OCI-LY3 (cell line): ENCODE measurements at regions not wholly inside any gene's neighbourhood (a gene's known extent, or its start where the extent isn't known, plus 50 kb on each side); places are given as distances from the start of the nearest gene placed in this dataset.

Source experiments
- H2AFZ ChIP-seq: fragments of 200-600, 300-600 bp; shearing (Covaris generic); 2 replicates; pipeline ENCODE4 v1.6.0; 2014; ENCODE audit warnings: antibody characterized with exemption, low read depth, low read length
- H3K27ac ChIP-seq: fragments of 200-600, 300-600 bp; sonication (generic); 2 replicates; pipeline ENCODE4 v1.5.1; 2014; ENCODE audit warnings: mild to moderate bottlenecking, low read length, moderate library complexity, mixed read lengths
- H3K27me3 ChIP-seq: fragments of 200-600, 300-600 bp; sonication (generic); 2 replicates; pipeline ENCODE4 v1.6.1; 2014; ENCODE audit warnings: low read depth, low read length, mixed read lengths
- H3K36me3 ChIP-seq: fragments of 200-600, 300-600 bp; sonication (generic); replicated peaks from 2 replicates; pipeline ENCODE3; 2014; ENCODE audit warnings: low read depth, low read length, mixed read lengths
- H3K4me1 ChIP-seq: fragments of 300-600, 200-600 bp; sonication (generic); 2 replicates; pipeline ENCODE4 v1.6.1; 2014; ENCODE audit warnings: low read length, mixed read lengths
- H3K4me2 ChIP-seq: fragments of 200-600, 300-600 bp; sonication (generic); 2 replicates; pipeline ENCODE4 v1.6.1; 2014; ENCODE audit warnings: low read length, mixed read lengths
- H3K4me3 ChIP-seq: fragments of 300-600, 200-600 bp; sonication (generic); 2 replicates; pipeline ENCODE4 v1.5.1; 2014; ENCODE audit warnings: antibody characterized with exemption, mild to moderate bottlenecking, low read length, moderate library complexity
- H3K79me2 ChIP-seq: fragments of 300-600, 200-600 bp; shearing (Covaris generic); 2 replicates; pipeline ENCODE4 v1.6.1; 2014; ENCODE audit warnings: mild to moderate bottlenecking, low read length, mixed read lengths
- H3K9ac ChIP-seq: fragments of 300-600, 200-600 bp; shearing (Covaris generic); 2 replicates; pipeline ENCODE4 v1.6.0; 2014; ENCODE audit warnings: mild to moderate bottlenecking, low read length, moderate library complexity
- H3K9me3 ChIP-seq: fragments of 200-600, 300-600 bp; shearing (Covaris generic); 2 replicates; pipeline ENCODE4 v1.6.1; 2014; ENCODE audit warnings: low read length, mixed read lengths; ENCODE audit not compliant: insufficient read depth
- H4K20me1 ChIP-seq: fragments of 200-600, 300-600 bp; sonication (generic); 2 replicates; pipeline ENCODE4 v1.6.1; 2016; ENCODE audit warnings: low read length, mixed read lengths; ENCODE audit not compliant: insufficient read depth
- CTCF ChIP-seq: fragments of 200-600, 300-600 bp; sonication (generic); IDR thresholded peaks from 2 replicates; pipeline ENCODE4 v1.5.1; 2014; ENCODE audit warnings: antibody characterized with exemption, low read length, low read depth
- EZH2phosphoT487 ChIP-seq: fragments of 200-600 bp; shearing (Covaris generic); IDR thresholded peaks from 2 replicates; pipeline ENCODE4 v1.6.1; 2018; ENCODE audit warnings: antibody characterized with exemption, mixed run types, low read depth

GRCh38 chr10:15462253-15462897 is 91.3 kb upstream of the FAM171A1 start:
- Histone ChIP-seq H3K4me2 (no peak overlapping the region), H3K4me3 (no peak overlapping the region), H3K9ac (no peak overlapping the region), H3K27me3 (no peaks in the 10 kb centered on the region), H3K9me3 (no peaks in the 10 kb centered on the region), H3K4me1 (no peaks in the 10 kb centered on the region), H4K20me1 (no peaks in the 10 kb centered on the region), H2AFZ (no peak overlapping the region), H3K79me2 (no peaks in the 10 kb centered on the region), H3K36me3 (no peaks in the 10 kb centered on the region), H3K27ac (no peak overlapping the region)
- TF ChIP-seq EZH2phosphoT487 (no peak), CTCF (no peak)

DNA sequence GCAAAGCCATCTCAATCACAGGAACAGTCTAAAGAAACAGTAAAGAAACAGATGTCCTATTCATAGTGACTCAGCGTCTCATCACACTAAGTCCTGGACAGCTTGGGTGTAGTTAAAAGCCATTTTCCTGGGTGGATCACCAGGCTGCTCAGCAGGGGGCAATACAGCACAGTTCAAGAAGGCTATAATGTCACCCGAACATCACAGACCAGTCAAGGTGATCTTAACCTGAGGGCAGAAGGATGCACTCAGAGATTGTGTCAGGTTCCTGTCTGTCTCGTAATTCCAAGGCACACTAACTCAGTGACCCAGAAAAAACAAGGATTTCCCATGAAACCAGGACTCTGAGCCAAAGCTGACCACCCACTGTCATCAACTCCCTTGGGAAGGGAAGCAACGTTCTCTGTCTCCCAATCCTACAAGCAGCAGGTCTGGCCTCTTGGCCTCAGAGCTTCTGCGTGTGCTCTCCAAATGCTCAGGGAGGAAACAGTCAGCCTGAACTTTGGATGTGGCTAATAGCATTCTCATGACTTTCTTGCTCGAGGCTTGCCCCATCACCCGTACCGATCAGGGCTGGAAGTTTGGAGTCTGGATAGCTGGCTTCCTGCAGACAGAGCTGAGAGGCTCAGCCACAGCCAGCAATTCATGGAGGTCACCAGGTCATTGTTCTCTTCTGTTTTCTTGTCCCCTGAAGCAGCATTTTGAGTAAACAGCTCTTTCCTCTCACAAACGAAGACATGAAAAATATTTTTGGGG is 90.4 kb upstream of the FAM171A1 start:
- Histone ChIP-seq H3K9ac (no peak overlapping the region), H3K4me2 (no peak overlapping the region), H3K79me2 (no peaks in the 10 kb centered on the region), H2AFZ (no peak overlapping the region), H3K36me3 (no peaks in the 10 kb centered on the region), H3K4me1 (no peaks in the 10 kb centered on the region), H3K27me3 (no peaks in the 10 kb centered on the region), H4K20me1 (no peaks in the 10 kb centered on the region), H3K9me3 (no peaks in the 10 kb centered on the region), H3K27ac (no peak overlapping the region), H3K4me3 (no peak overlapping the region)
- TF ChIP-seq EZH2phosphoT487 (no peak), CTCF (no peak; the same call in 1 of the 2 replicates)

DNA sequence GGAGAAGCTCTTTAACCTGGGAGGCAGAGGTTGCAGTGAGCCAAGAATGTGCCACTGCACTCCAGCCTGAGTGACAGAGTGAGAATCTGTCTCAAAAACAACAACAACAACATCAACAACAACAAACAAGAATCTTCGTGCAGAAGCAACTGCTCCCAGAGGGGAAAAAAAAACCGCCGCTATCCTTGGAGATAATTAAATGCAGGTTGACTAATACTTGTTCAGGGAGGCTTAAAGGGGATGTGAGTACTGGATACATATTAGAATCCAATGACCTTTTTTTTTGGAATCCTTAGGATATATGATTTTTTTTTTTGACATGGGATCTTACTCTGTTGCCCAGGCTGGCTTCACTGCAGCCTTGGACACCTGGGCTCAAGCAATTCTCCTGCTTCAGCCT is 89.6 kb upstream of the FAM171A1 start:
- no peaks in the 10 kb centered on the region for H3K36me3 ChIP-seq
- H3K79me2 ChIP-seq, result no peaks in the 10 kb centered on the region
- H4K20me1 ChIP-seq, result no peaks in the 10 kb centered on the region
- no peak for TF ChIP-seq CTCF
- TF ChIP-seq EZH2phosphoT487, result no peak
- no peak overlapping the region for H3K4me2 ChIP-seq
- H3K4me3 ChIP-seq, result no peak overlapping the region
- H3K9ac ChIP-seq, result no peak overlapping the region
- no peak overlapping the region for H2AFZ ChIP-seq
- no peak overlapping the region for H3K27ac ChIP-seq
- no peaks in the 10 kb centered on the region for H3K9me3 ChIP-seq
- H3K27me3 ChIP-seq, result no peaks in the 10 kb centered on the region
- H3K4me1 ChIP-seq, result no peaks in the 10 kb centered on the region

GRCh38 chr10:15459218-15459617 is 88.1 kb upstream of the FAM171A1 start:
- Histone ChIP-seq H4K20me1 (no peaks in the 10 kb centered on the region), H3K27me3 (no peaks in the 10 kb centered on the region), H3K4me1 (no peaks in the 10 kb centered on the region), H3K79me2 (no peaks in the 10 kb centered on the region), H2AFZ (no peak overlapping the region), H3K36me3 (no peaks in the 10 kb centered on the region), H3K4me3 (no peak overlapping the region), H3K4me2 (no peak overlapping the region), H3K9me3 (no peaks in the 10 kb centered on the region), H3K9ac (no peak overlapping the region), H3K27ac (no peak overlapping the region)
- TF ChIP-seq EZH2phosphoT487, result no peak
- TF ChIP-seq CTCF, result no peak
